H9 (cell line): ENCODE measurements at regions not wholly inside any gene's neighbourhood (a gene's known extent, or its start where the extent isn't known, plus 50 kb on each side); places are given as distances from the start of the nearest gene placed in this dataset.

Source experiments
- DNase-seq: peaks from one replicate; pipeline ENCODE4 v3.0.0-alpha.2; 2017
- H2AFZ ChIP-seq: one replicate; pipeline ENCODE4 v1.6.1; 2013; ENCODE audit warnings: mild to moderate bottlenecking, low read length, control low read depth, moderate library complexity
- H2AK5ac ChIP-seq: 2 replicates; pipeline ENCODE4 v1.6.1; 2013; ENCODE audit warnings: low read length, control low read depth, mixed read lengths; ENCODE audit not compliant: insufficient read length
- H2BK120ac ChIP-seq: one replicate; pipeline ENCODE4 v1.6.1; 2013; ENCODE audit warnings: low read depth, mild to moderate bottlenecking, low read length, control low read depth, inconsistent platforms; ENCODE audit not compliant: poor library complexity, severe bottlenecking
- H2BK12ac ChIP-seq: 2 replicates; pipeline ENCODE4 v1.6.1; 2013; ENCODE audit warnings: low read length, control low read depth, mixed read lengths, low read depth; ENCODE audit not compliant: insufficient read length
- H2BK15ac ChIP-seq: 2 replicates; pipeline ENCODE4 v1.6.1; 2013; ENCODE audit warnings: low read depth, low read length, control low read depth
- H2BK20ac ChIP-seq: one replicate; pipeline ENCODE4 v1.6.1; 2013; ENCODE audit warnings: low read depth, mild to moderate bottlenecking, low read length, control low read depth, inconsistent platforms; ENCODE audit not compliant: poor library complexity, severe bottlenecking
- H2BK5ac ChIP-seq: 2 replicates; pipeline ENCODE4 v1.6.1; 2013; ENCODE audit warnings: low read length, control low read depth, mixed read lengths; ENCODE audit not compliant: insufficient read length
- H3K14ac ChIP-seq: 2 replicates; pipeline ENCODE4 v1.6.1; 2013; ENCODE audit warnings: low read length, control low read depth; ENCODE audit not compliant: insufficient read depth
- H3K18ac ChIP-seq: 2 replicates; pipeline ENCODE4 v1.6.1; 2013; ENCODE audit warnings: low read depth, mild to moderate bottlenecking, mixed read lengths, low read length, control low read depth; ENCODE audit not compliant: insufficient read length
- H3K23ac ChIP-seq: 2 replicates; pipeline ENCODE4 v1.6.1; 2013; ENCODE audit warnings: low read length, control low read depth, mixed read lengths, low read depth; ENCODE audit not compliant: insufficient read length
- H3K23me2 ChIP-seq: 2 replicates; pipeline ENCODE4 v1.6.1; 2013; ENCODE audit warnings: low read depth, mild to moderate bottlenecking, mixed read lengths, low read length, control low read depth; ENCODE audit not compliant: insufficient read length, poor library complexity, severe bottlenecking
- H3K27ac ChIP-seq: 2 replicates; pipeline ENCODE4 v1.5.1; 2013; ENCODE audit warnings: low read length, control low read depth, mixed read lengths, low read depth; ENCODE audit not compliant: insufficient read length
- H3K27me3 ChIP-seq: 2 replicates; pipeline ENCODE4 v1.6.1; 2013; ENCODE audit warnings: low read length, control low read depth, inconsistent platforms; ENCODE audit not compliant: insufficient read depth
- H3K4ac ChIP-seq: 2 replicates; pipeline ENCODE4 v1.6.1; 2013; ENCODE audit warnings: low read depth, mild to moderate bottlenecking, control low read depth, inconsistent platforms, low read length, moderate library complexity
- H3K4me1 ChIP-seq: 2 replicates; pipeline ENCODE4 v1.6.1; 2013; ENCODE audit warnings: low read length, control low read depth, inconsistent platforms; ENCODE audit not compliant: insufficient read depth
- H3K4me2 ChIP-seq: 2 replicates; pipeline ENCODE4 v1.6.1; 2013; ENCODE audit warnings: low read length, control low read depth, mixed read lengths; ENCODE audit not compliant: insufficient read length, insufficient read depth
- H3K56ac ChIP-seq: 2 replicates; pipeline ENCODE4 v1.6.1; 2013; ENCODE audit warnings: low read depth, mild to moderate bottlenecking, mixed read lengths, low read length, control low read depth; ENCODE audit not compliant: insufficient read length
- H3K79me1 ChIP-seq: 2 replicates; pipeline ENCODE4 v1.6.1; 2013; ENCODE audit warnings: low read depth, mild to moderate bottlenecking, moderate library complexity, low read length, control low read depth, inconsistent platforms; ENCODE audit not compliant: insufficient read depth, poor library complexity, severe bottlenecking
- H3K79me2 ChIP-seq: 2 replicates; pipeline ENCODE4 v1.6.1; 2013; ENCODE audit warnings: low read length, control low read depth, inconsistent platforms; ENCODE audit not compliant: insufficient read depth
- H3K9ac ChIP-seq: 2 replicates; pipeline ENCODE4 v1.6.1; 2013; ENCODE audit warnings: low read length, control low read depth, mixed read lengths; ENCODE audit not compliant: insufficient read length; ENCODE audit errors: extremely low read depth
- H3K9me3 ChIP-seq: one replicate; pipeline ENCODE4 v1.6.1; 2013; ENCODE audit warnings: low read depth, low read length, inconsistent platforms; ENCODE audit not compliant: control insufficient read depth
- H3T11ph ChIP-seq: one replicate; pipeline ENCODE4 v1.6.1; 2013; ENCODE audit warnings: mild to moderate bottlenecking, low read length, control low read depth, inconsistent platforms
- H4K20me1 ChIP-seq: one replicate; pipeline ENCODE4 v1.6.1; 2013; ENCODE audit not compliant: control insufficient read depth, insufficient read length, insufficient read depth
- H4K5ac ChIP-seq: 2 replicates; pipeline ENCODE4 v1.6.1; 2013; ENCODE audit warnings: low read depth, mild to moderate bottlenecking, mixed read lengths, low read length, control low read depth; ENCODE audit not compliant: insufficient read length
- H4K8ac ChIP-seq: replicated peaks from 2 replicates; pipeline ENCODE4 v1.6.1; 2013; ENCODE audit warnings: low read length, control low read depth, mixed read lengths, low read depth; ENCODE audit not compliant: insufficient read length
- H4K91ac ChIP-seq: 2 replicates; pipeline ENCODE4 v1.6.1; 2013; ENCODE audit warnings: low read depth, mild to moderate bottlenecking, moderate library complexity, mixed read lengths, low read length, control low read depth; ENCODE audit not compliant: insufficient read length
- H3K27ac Mint-ChIP-seq, 3 experiments: 2 replicates in 2 of 3; 3 replicates in 1 of 3; pipeline ENCODE4 v1.8.0; 2020 to 2021; ENCODE audit warnings: mixed read lengths in 3 of 3, mild to moderate bottlenecking in 1 of 3, moderate library complexity in 1 of 3
- H3K27me3 Mint-ChIP-seq: 2 replicates; pipeline ENCODE4 v1.8.0; 2021; ENCODE audit warnings: low read depth, mild to moderate bottlenecking, moderate library complexity, mixed read lengths
- H3K36me3 Mint-ChIP-seq, 3 experiments: 2 replicates in 2 of 3; 3 replicates in 1 of 3; pipeline ENCODE4 v1.8.0; 2020 to 2021; ENCODE audit warnings: low read depth in 3 of 3, mixed read lengths in 3 of 3; ENCODE audit not compliant: insufficient read depth in 1 of 3
- H3K4me1 Mint-ChIP-seq, 2 experiments: 2 replicates each; pipeline ENCODE4 v1.8.0; 2020; ENCODE audit warnings: mixed read lengths in 2 of 2
- H3K4me3 Mint-ChIP-seq, 2 experiments: 2 replicates in 1 of 2; 3 replicates in 1 of 2; pipeline ENCODE4 v1.8.0; 2020 to 2021; ENCODE audit warnings: mild to moderate bottlenecking in 2 of 2, mixed read lengths in 2 of 2, moderate library complexity in 1 of 2
- H3K9me3 Mint-ChIP-seq, 2 experiments: 2 replicates in 1 of 2; 3 replicates in 1 of 2; pipeline ENCODE4 v1.8.0; 2020; ENCODE audit warnings: mild to moderate bottlenecking in 2 of 2, mixed read lengths in 2 of 2, moderate library complexity in 1 of 2
- CTCF ChIP-seq: fragments of 200-600 bp; sonication (generic); conservative IDR thresholded peaks from 3 replicates; pipeline ENCODE4 v1.8.0; 2021; ENCODE audit warnings: antibody characterized with exemption, mild to moderate bottlenecking
- WGBS: extraction: QIAGEN DNeasy Blood & Tissue Kit; methylation state at CpG from one replicate; pipeline ENCODE4 v1.1.7; 2013; ENCODE audit warnings: missing lambda C conversion rate, low lambda C conversion rate, mixed read lengths; ENCODE audit not compliant: insufficient read length; ENCODE audit errors: extremely low coverage; 5-methylcytosine and 5-hydroxymethylcytosine counted together

GRCh38 chr9:2261421-2262103 is 246.4 kb downstream of the SMARCA2 start:
- no peak overlapping the region for H2BK120ac ChIP-seq
- H4K5ac ChIP-seq: no peak overlapping the region
- peaks cover 5 to 16% (median 8%) of the 10 kb centered on the region in 3 experiments for H3K36me3 Mint-ChIP-seq
- DNase-seq: no peak
- no peaks in the 10 kb centered on the region for H3K27me3 Mint-ChIP-seq
- no peak overlapping the region for H2BK12ac ChIP-seq
- no peak overlapping the region for H3K27ac Mint-ChIP-seq
- no peak overlapping the region for H3K4me2 ChIP-seq
- no peak overlapping the region for H2BK20ac ChIP-seq
- no peaks in the 10 kb centered on the region for H3K27me3 ChIP-seq
- no peak overlapping the region for H2AFZ ChIP-seq
- H3K23ac ChIP-seq: no peak overlapping the region
- no peak overlapping the region for H4K8ac ChIP-seq
- H2BK5ac ChIP-seq: no peak overlapping the region
- WGBS: no CpG with 5 or more reads among the region's 4 CpGs
- no peaks in the 10 kb centered on the region for H3K4me1 ChIP-seq
- peaks cover 2 to 17% of the 10 kb centered on the region in 2 experiments; a peak in 3 of 4 replicates for H3K4me1 Mint-ChIP-seq
- H3K9ac ChIP-seq: no peak overlapping the region
- no peak overlapping the region for H3K4ac ChIP-seq
- H2BK15ac ChIP-seq: no peak overlapping the region
- no peaks in the 10 kb centered on the region for H3K9me3 ChIP-seq
- no peak overlapping the region for H3K56ac ChIP-seq
- no peak overlapping the region for H2AK5ac ChIP-seq
- TF ChIP-seq CTCF: no peak
- no peak overlapping the region for H3K14ac ChIP-seq
- H3K4me3 Mint-ChIP-seq: no peak overlapping the region
- no peak overlapping the region for H3K18ac ChIP-seq
- H3K9me3 Mint-ChIP-seq: peaks cover 11 to 15% of the 10 kb centered on the region in 2 experiments; a peak in 4 of 5 replicates
- no peak overlapping the region for H3T11ph ChIP-seq
- no peaks in the 10 kb centered on the region for H3K79me1 ChIP-seq
- H3K79me2 ChIP-seq: no peaks in the 10 kb centered on the region
- no peaks in the 10 kb centered on the region for H3K23me2 ChIP-seq
- H3K27ac ChIP-seq: no peak overlapping the region
- H4K91ac ChIP-seq: no peak overlapping the region
- H4K20me1 ChIP-seq: no peaks in the 10 kb centered on the region
